ENCODE measurements at regions not wholly inside any gene's neighbourhood (a gene's known extent, or its start where the extent isn't known, plus 50 kb on each side); places are given as distances from the start of the nearest gene placed in this dataset.
"Not testable (repeated sequence)": the region's sequence is repeated elsewhere in the genome, so short reads cannot be mapped to it uniquely, and the experiment has no call there.

GRCh38 chr16:17940584-17941364 lies 395.8 kb downstream of the NPIPA8 start:
- DNase-seq (ENCODE audit: low read depth in 2 of 2): no peak

GRCh38 chr16:17939723-17940122 lies 396.8 kb downstream of the NPIPA8 start:
- no peak for DNase-seq (ENCODE audit: low read depth in 2 of 2)

- DNase-seq (ENCODE audit: low read depth in 2 of 2): no peak
Measured at GRCh38 chr16:17939122-17939536, 397.4 kb downstream of the NPIPA8 start.

- DNase-seq (ENCODE audit: low read depth in 2 of 2): no peak
Measured at GRCh38 chr16:17938546-17938945, 398.0 kb downstream of the NPIPA8 start.

- DNase-seq (ENCODE audit: low read depth in 2 of 2): no peak
Measured at GRCh38 chr16:17936766-17937402, 399.7 kb downstream of the NPIPA8 start.

GRCh38 chr16:17930280-17930679 lies 406.3 kb downstream of the NPIPA8 start:
- no peak for DNase-seq (ENCODE audit: low read depth in 2 of 2)

- no peak for DNase-seq (ENCODE audit: low read depth in 2 of 2)
Measured at GRCh38 chr16:17926866-17927399, 409.6 kb downstream of the NPIPA8 start.

- DNase-seq (ENCODE audit: low read depth in 2 of 2): no peak
Measured at GRCh38 chr16:17926461-17926860, 410.1 kb downstream of the NPIPA8 start.

- no peak for DNase-seq (ENCODE audit: low read depth in 2 of 2)
Measured at GRCh38 chr16:17925761-17926160, 410.8 kb downstream of the NPIPA8 start.

- no peak for DNase-seq (ENCODE audit: low read depth in 2 of 2)
Measured at GRCh38 chr16:17921357-17921978, 415.1 kb downstream of the NPIPA8 start.

GRCh38 chr16:17917316-17918019 lies 419.1 kb downstream of the NPIPA8 start:
- no peak for DNase-seq (ENCODE audit: low read depth in 2 of 2)

GRCh38 chr16:17915791-17916190 lies 420.7 kb downstream of the NPIPA8 start:
- no peak for DNase-seq (ENCODE audit: low read depth in 2 of 2)

- no peak for DNase-seq (ENCODE audit: low read depth in 2 of 2)
Measured at GRCh38 chr16:17914168-17914567, 422.4 kb downstream of the NPIPA8 start.

- not testable (repeated sequence) for DNase-seq (ENCODE audit: low read depth in 2 of 2)
Measured at GRCh38 chr16:17911578-17911977, 425.0 kb downstream of the NPIPA8 start.

- not testable (repeated sequence) for DNase-seq (ENCODE audit: low read depth in 2 of 2)
Measured at GRCh38 chr16:17906626-17907025, 429.9 kb downstream of the NPIPA8 start.

- DNase-seq (ENCODE audit: low read depth in 2 of 2): no peak
Measured at GRCh38 chr16:17901309-17901708, 430.5 kb upstream of the XYLT1 start.

- DNase-seq (ENCODE audit: low read depth in 2 of 2): no peak
Measured at GRCh38 chr16:17899141-17899540, 428.4 kb upstream of the XYLT1 start.

- no peak for DNase-seq (ENCODE audit: low read depth in 2 of 2)
Measured at GRCh38 chr16:17887963-17888362, 417.2 kb upstream of the XYLT1 start.

GRCh38 chr16:17885659-17886207 lies 415.0 kb upstream of the XYLT1 start:
- no peak for DNase-seq (ENCODE audit: low read depth in 2 of 2)

- no peak for DNase-seq (ENCODE audit: low read depth in 2 of 2)
Measured at GRCh38 chr16:17877821-17878360, 407.1 kb upstream of the XYLT1 start.

- DNase-seq (ENCODE audit: low read depth in 2 of 2): no peak
Measured at GRCh38 chr16:17866996-17867395, 396.2 kb upstream of the XYLT1 start.
